GM12878 (cell line): ENCODE measurements at regions not wholly inside any gene's neighbourhood (a gene's known extent, or its start where the extent isn't known, plus 50 kb on each side); places are given as distances from the start of the nearest gene placed in this dataset.

Experiments
- ATAC-seq: fragments of 200-7000 bp; cut with Tn5 transposase; 3 replicates; pipeline ENCODE4 v1.9.1; 2020; ENCODE audit warnings: mild to moderate bottlenecking, moderate library complexity
- BruUV-seq: library from RNA; stranded (reverse); fragments of 400-500 nt; replicated peaks from 2 replicates; lab custom pipeline; 2021; lab: Mats Ljungman, UMichigan
- CTCF ChIA-PET: fragments of 300-600 bp; sonication (Branson Sonifier 250); formaldehyde crosslinking; extraction: SDS; loops from one replicate; lab custom pipeline; 2021; ENCODE audit warnings: inconsistent platforms; lab: Yijun Ruan, JAX
- POLR2A ChIA-PET: fragments of 350-600 bp; formaldehyde crosslinking; extraction: SDS; loops from one replicate; lab custom pipeline; 2021; ENCODE audit warnings: inconsistent platforms; lab: Charles Lee
- RAD21 ChIA-PET: fragments of 300-600 bp; sonication (Branson Sonifier 250); formaldehyde crosslinking; loops from one replicate; lab custom pipeline; 2023; ENCODE audit warnings: antibody characterized with exemption; ENCODE audit not compliant: unreplicated experiment; lab: Charles Lee
- SMC1A ChIA-PET: fragments of 300-600 bp; sonication (Branson Sonifier 250); formaldehyde crosslinking; loops from one replicate; lab custom pipeline; 2023; ENCODE audit not compliant: unreplicated experiment, uncharacterized antibody; lab: Charles Lee
- DNase-seq: peaks from one replicate; pipeline ENCODE4 v3.0.0-alpha.2; 2011; ENCODE audit warnings: low read depth, low spot score
- FAIRE-seq: peaks from 3 replicates; lab custom pipeline; 2011; peaks lifted over from hg19 to GRCh38; lab: Jason Lieb, UNC
- H2AFZ ChIP-seq: 2 replicates; pipeline ENCODE4 v1.6.0; 2011; ENCODE audit warnings: low read depth, low read length, control low read depth; ENCODE audit not compliant: control insufficient read depth
- H3K27ac ChIP-seq: 2 replicates; pipeline ENCODE4 v1.5.1; 2011; ENCODE audit warnings: control low read depth; ENCODE audit not compliant: control insufficient read depth, insufficient read depth
- H3K27me3 ChIP-seq, 2 experiments: replicated peaks in 1 of 2; 2 replicates each; pipeline versions ENCODE4 v1.6.0 to v1.6.1; 2011; ENCODE audit warnings: low read length in 1 of 2; ENCODE audit not compliant: control insufficient read depth in 2 of 2, insufficient read depth in 2 of 2
- H3K36me3 ChIP-seq, 2 experiments: 2 replicates each; pipeline ENCODE4 v1.5.1; 2011; ENCODE audit warnings: low read length in 1 of 2; ENCODE audit not compliant: control insufficient read depth in 2 of 2, insufficient read depth in 2 of 2
- H3K4me1 ChIP-seq: 2 replicates; pipeline ENCODE4 v1.6.1; 2011; ENCODE audit warnings: mild to moderate bottlenecking, low read length, moderate library complexity, mixed read lengths; ENCODE audit not compliant: control insufficient read depth, insufficient read depth
- H3K4me2 ChIP-seq: 2 replicates; pipeline ENCODE4 v1.6.0; 2011; ENCODE audit warnings: control low read depth; ENCODE audit not compliant: control insufficient read depth, insufficient read depth
- H3K4me3 ChIP-seq: fragments of 200-600 bp; sonication (generic); 2 replicates; pipeline ENCODE4 v1.5.1; 2016
- H3K79me2 ChIP-seq: 2 replicates; pipeline ENCODE4 v1.6.0; 2011; ENCODE audit warnings: low read length; ENCODE audit not compliant: control insufficient read depth, insufficient read depth
- H3K9ac ChIP-seq: 2 replicates; pipeline ENCODE4 v1.8.0; 2011; ENCODE audit warnings: low read length, control low read depth, mixed read lengths; ENCODE audit not compliant: control insufficient read depth, insufficient read depth
- H3K9me3 ChIP-seq: replicated peaks from 3 replicates; pipeline ENCODE4 v1.5.1; 2011; ENCODE audit warnings: mild to moderate bottlenecking, low read length; ENCODE audit not compliant: control insufficient read depth, insufficient read depth
- H4K20me1 ChIP-seq: 2 replicates; pipeline ENCODE4 v1.6.0; 2011; ENCODE audit not compliant: control insufficient read depth, insufficient read depth
- ATF7 ChIP-seq: fragments of 450-650 bp; IDR thresholded peaks from 2 replicates; pipeline ENCODE4 v1.6.1; 2016; ENCODE audit warnings: low read depth, mild to moderate bottlenecking
- JUND ChIP-seq: IDR thresholded peaks from 2 replicates; pipeline ENCODE4 v1.6.1; 2012; ENCODE audit warnings: low read depth, mild to moderate bottlenecking, low read length, improper control_type of control experiment, moderate library complexity
- KDM1A ChIP-seq: fragments of 200-600 bp; sonication (generic); IDR thresholded peaks from 2 replicates; pipeline ENCODE4 v1.6.1; 2016; ENCODE audit warnings: borderline replicate concordance
- PAX8 ChIP-seq: fragments of 450-650 bp; IDR thresholded peaks from 2 replicates; pipeline ENCODE4 v1.6.1; 2017; ENCODE audit warnings: mild to moderate bottlenecking, moderate library complexity
- POLR2A ChIP-seq: IDR thresholded peaks from 2 replicates; pipeline ENCODE4 v1.6.1; 2011; ENCODE audit warnings: low read depth, mild to moderate bottlenecking, low read length
- POLR2AphosphoS5 ChIP-seq: IDR thresholded peaks from 2 replicates; pipeline ENCODE4 v1.6.1; 2011; ENCODE audit warnings: mild to moderate bottlenecking, low read length, inconsistent platforms
- RAD21 ChIP-seq: IDR thresholded peaks from 2 replicates; pipeline ENCODE4 v1.6.1; 2011; ENCODE audit warnings: mild to moderate bottlenecking, low read depth, low read length, moderate library complexity; ENCODE audit not compliant: insufficient read depth
- SMC3 ChIP-seq: IDR thresholded peaks from 2 replicates; pipeline ENCODE4 v1.6.1; 2011; ENCODE audit warnings: low read length, improper control_type of control experiment, borderline replicate concordance
- SPI1 ChIP-seq: IDR thresholded peaks from 2 replicates; pipeline ENCODE4 v1.6.1; 2011; ENCODE audit warnings: low read depth, mild to moderate bottlenecking, low read length, moderate library complexity, borderline replicate concordance; ENCODE audit not compliant: insufficient read depth
- STAT1 ChIP-seq: fragments of 450-650 bp; conservative IDR thresholded peaks from 2 replicates; pipeline ENCODE4 v1.6.1; 2014; ENCODE audit warnings: antibody characterized with exemption, mild to moderate bottlenecking
- SUZ12 ChIP-seq: fragments of 200-600 bp; sonication (generic); IDR thresholded peaks from one replicate; pipeline ENCODE4 v1.6.1; 2018; ENCODE audit warnings: antibody characterized with exemption, mild to moderate bottlenecking; ENCODE audit not compliant: unreplicated experiment
- TCF12 ChIP-seq: IDR thresholded peaks from 2 replicates; pipeline ENCODE4 v1.6.1; 2011; ENCODE audit warnings: low read depth, mild to moderate bottlenecking, low read length
- TCF3 ChIP-seq: IDR thresholded peaks from 2 replicates; pipeline ENCODE4 v1.6.1; 2012; ENCODE audit warnings: low read depth, mild to moderate bottlenecking, low read length, borderline replicate concordance; ENCODE audit not compliant: insufficient read depth
- ZNF622 ChIP-seq: fragments of 450-650 bp; IDR thresholded peaks from 2 replicates; pipeline ENCODE4 v1.6.1; 2017; ENCODE audit warnings: mild to moderate bottlenecking, inconsistent platforms
- WGBS: methylation state at CpG from one replicate; pipeline ENCODE4 v1.1.6; 2016; ENCODE audit warnings: low lambda C conversion rate; ENCODE audit not compliant: insufficient replicate concordance, insufficient coverage; ENCODE audit errors: missing lambda C conversion rate; 5-methylcytosine and 5-hydroxymethylcytosine counted together
- in situ Hi-C: fragments of 300-500 bp; cut with MboI; formaldehyde crosslinking; loops from 9 replicates; pipeline ENCODE4 v1.14.3; 2018; ENCODE audit warnings: mixed read lengths
- intact Hi-C: fragments of 100-400 bp; cut with micrococcal nuclease; formaldehyde crosslinking; loops from one replicate; pipeline ENCODE4 v1.14.2; 2022; ENCODE audit not compliant: unreplicated experiment
- TF ChIP-seq, protein P1 (sequence below): fragments of 150-350 bp; IDR thresholded peaks from 2 replicates; pipeline ENCODE4 v1.6.1; 2014; ENCODE audit warnings: mild to moderate bottlenecking, low read depth, low read length
- TF ChIP-seq, protein P2 (sequence below): fragments of 450-650 bp; IDR thresholded peaks from 2 replicates; pipeline ENCODE4 v1.6.1; 2016; ENCODE audit warnings: mild to moderate bottlenecking

DNA sequence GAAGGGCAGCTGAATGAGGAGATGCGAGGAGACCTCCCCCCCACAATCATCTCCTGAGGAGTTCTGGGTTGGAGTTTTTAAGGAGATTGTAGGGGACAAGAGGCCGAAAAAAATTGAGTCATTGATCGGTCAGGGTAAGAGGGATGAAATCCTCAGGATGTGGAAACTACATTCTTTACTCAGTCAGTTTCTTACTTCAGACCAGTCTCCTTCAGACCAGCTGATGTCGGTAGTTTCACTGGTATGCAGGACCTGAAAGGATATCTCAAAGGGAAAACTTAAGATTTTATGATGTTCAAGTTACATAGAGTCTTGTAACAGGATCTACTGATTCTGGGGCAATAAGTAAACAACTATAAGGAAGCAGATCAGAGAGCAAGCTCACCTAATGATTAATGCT is 51.7 kb upstream of the RFXAP start:
- H3K4me3 ChIP-seq = no peak overlapping the region
- ChIA-PET POLR2A (no interaction called here), CTCF (no interaction called here), RAD21 (no interaction called here), SMC1A (interaction anchor here (1.8 kb wide), 1 partner anchor 58 kb away, joined by 5 read pairs; no protein-coding TSS in a partner anchor)
- ATAC-seq (no peak), DNase-seq (no peak), FAIRE-seq (no peak)
- H3K36me3 ChIP-seq = no peaks in the 10 kb centered on the region
- in situ Hi-C loops (no loop called here), intact Hi-C loops (no loop called here)
- H3K9ac ChIP-seq = no peak overlapping the region
- peaks cover 3% of the 10 kb centered on the region; the same call in 2 of the 3 replicates for H3K9me3 ChIP-seq
- H3K27ac ChIP-seq = no peak overlapping the region
- BruUV-seq = no TSS peak
- TF ChIP-seq, protein P1, sequence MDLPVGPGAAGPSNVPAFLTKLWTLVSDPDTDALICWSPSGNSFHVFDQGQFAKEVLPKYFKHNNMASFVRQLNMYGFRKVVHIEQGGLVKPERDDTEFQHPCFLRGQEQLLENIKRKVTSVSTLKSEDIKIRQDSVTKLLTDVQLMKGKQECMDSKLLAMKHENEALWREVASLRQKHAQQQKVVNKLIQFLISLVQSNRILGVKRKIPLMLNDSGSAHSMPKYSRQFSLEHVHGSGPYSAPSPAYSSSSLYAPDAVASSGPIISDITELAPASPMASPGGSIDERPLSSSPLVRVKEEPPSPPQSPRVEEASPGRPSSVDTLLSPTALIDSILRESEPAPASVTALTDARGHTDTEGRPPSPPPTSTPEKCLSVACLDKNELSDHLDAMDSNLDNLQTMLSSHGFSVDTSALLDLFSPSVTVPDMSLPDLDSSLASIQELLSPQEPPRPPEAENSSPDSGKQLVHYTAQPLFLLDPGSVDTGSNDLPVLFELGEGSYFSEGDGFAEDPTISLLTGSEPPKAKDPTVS = no peak
- TF ChIP-seq STAT1 (no peak), PAX8 (no peak), RAD21 (no peak), JUND (no peak), POLR2A (no peak), SPI1 (no peak), KDM1A (no peak), SMC3 (no peak), TCF12 (no peak), ATF7 (no peak), ZNF622 (no peak), POLR2AphosphoS5 (no peak), SUZ12 (no peak), TCF3 (no peak)
- TF ChIP-seq, protein P2, sequence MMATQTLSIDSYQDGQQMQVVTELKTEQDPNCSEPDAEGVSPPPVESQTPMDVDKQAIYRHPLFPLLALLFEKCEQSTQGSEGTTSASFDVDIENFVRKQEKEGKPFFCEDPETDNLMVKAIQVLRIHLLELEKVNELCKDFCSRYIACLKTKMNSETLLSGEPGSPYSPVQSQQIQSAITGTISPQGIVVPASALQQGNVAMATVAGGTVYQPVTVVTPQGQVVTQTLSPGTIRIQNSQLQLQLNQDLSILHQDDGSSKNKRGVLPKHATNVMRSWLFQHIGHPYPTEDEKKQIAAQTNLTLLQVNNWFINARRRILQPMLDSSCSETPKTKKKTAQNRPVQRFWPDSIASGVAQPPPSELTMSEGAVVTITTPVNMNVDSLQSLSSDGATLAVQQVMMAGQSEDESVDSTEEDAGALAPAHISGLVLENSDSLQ = no peak
- no peaks in the 10 kb centered on the region for H3K27me3 ChIP-seq
- WGBS = 50% methylated on average over 4 of the region's 4 CpGs
- H4K20me1 ChIP-seq = no peaks in the 10 kb centered on the region
- H2AFZ ChIP-seq = no peak overlapping the region
- H3K79me2 ChIP-seq = no peaks in the 10 kb centered on the region
- no peak overlapping the region for H3K4me2 ChIP-seq
- H3K4me1 ChIP-seq = no peaks in the 10 kb centered on the region
